ENCODE measurements at regions not wholly inside any gene's neighbourhood (a gene's known extent, or its start where the extent isn't known, plus 50 kb on each side); places are given as distances from the start of the nearest gene placed in this dataset.

DNA sequence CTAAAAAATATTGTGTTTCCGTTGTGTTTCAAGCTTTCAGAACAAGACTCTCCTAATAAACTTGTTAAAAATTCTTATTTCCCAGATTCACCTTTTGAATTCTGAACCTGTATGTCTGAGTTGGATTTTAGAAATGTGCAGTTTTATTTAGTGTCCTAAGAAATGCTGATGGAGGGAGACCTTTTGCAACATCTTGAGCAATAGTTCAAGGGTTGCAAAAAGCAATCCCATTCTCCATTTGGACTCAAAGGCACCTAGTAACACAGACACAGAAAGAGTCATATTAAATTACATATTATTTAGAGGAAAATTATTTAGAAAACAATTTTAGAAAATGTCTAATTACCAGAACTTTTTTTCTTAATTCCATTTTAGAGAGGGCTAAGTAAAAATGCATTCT is 448.5 kb downstream of the FRK start:
- TF ChIP-seq, protein P1, sequence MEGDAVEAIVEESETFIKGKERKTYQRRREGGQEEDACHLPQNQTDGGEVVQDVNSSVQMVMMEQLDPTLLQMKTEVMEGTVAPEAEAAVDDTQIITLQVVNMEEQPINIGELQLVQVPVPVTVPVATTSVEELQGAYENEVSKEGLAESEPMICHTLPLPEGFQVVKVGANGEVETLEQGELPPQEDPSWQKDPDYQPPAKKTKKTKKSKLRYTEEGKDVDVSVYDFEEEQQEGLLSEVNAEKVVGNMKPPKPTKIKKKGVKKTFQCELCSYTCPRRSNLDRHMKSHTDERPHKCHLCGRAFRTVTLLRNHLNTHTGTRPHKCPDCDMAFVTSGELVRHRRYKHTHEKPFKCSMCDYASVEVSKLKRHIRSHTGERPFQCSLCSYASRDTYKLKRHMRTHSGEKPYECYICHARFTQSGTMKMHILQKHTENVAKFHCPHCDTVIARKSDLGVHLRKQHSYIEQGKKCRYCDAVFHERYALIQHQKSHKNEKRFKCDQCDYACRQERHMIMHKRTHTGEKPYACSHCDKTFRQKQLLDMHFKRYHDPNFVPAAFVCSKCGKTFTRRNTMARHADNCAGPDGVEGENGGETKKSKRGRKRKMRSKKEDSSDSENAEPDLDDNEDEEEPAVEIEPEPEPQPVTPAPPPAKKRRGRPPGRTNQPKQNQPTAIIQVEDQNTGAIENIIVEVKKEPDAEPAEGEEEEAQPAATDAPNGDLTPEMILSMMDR (conservative IDR thresholded peaks at IDR 0.05; ENCODE audit: low read depth, low read length), result no peak
- TF ChIP-seq EZH2 (IDR thresholded peaks at IDR 0.05; ENCODE audit: borderline replicate concordance, low read depth, low read length, poor library complexity, severe bottlenecking), result no peak
- Histone ChIP-seq H3K27ac (ENCODE audit: low read depth, low read length, poor library complexity, severe bottlenecking) (no peak overlapping the region), H3K27me3 (replicated peaks; ENCODE audit: insufficient read depth, low read depth, low read length, poor library complexity) (peaks cover under 1% of the 10 kb centered on the region), H3K9me3 (ENCODE audit: low read depth, low read length, poor library complexity, severe bottlenecking) (no peaks in the 10 kb centered on the region), H3K36me3 (ENCODE audit: insufficient read depth, low read length, poor library complexity, severe bottlenecking) (no peaks in the 10 kb centered on the region), H3K4me1 (ENCODE audit: insufficient read depth, low read length, poor library complexity, severe bottlenecking) (no peaks in the 10 kb centered on the region), H3K4me3 (ENCODE audit: low read depth, low read length, poor library complexity, severe bottlenecking) (no peak overlapping the region)
- POLR2A ChIA-PET (ENCODE audit: low non-redundant PET), result no interaction called here
- DNase-seq (ENCODE audit: low spot score), result no peak
- BruUV-seq (replicated peaks), result no TSS peak
- intact Hi-C loops (cut with micrococcal nuclease; ENCODE audit: unreplicated experiment), result no loop called here
- CTCF ChIA-PET, result no interaction called here

DNA sequence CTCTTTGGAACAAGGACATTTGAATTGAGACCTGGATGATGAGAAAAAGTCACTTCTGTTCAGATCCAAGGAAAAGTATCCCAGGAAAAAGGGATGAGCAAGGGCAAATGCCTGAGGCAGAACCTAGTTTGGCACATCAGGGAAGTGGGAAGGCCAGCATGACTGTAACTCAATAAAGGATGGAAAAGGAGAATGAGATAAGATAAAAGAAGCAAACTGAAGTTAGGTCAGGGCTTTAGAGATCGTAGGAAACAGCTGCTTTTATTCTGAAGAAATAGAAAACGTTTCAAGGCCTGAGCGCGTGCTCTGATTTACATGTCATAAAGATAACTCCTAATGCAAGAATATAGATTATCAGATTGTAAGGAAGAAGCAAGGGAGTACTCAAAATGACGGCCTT is 450.0 kb downstream of the FRK start:
- H3K36me3 ChIP-seq (ENCODE audit: insufficient read depth, low read length, poor library complexity, severe bottlenecking), result no peaks in the 10 kb centered on the region
- intact Hi-C loops (cut with micrococcal nuclease; ENCODE audit: unreplicated experiment), result no loop called here
- CTCF ChIA-PET, result no interaction called here
- BruUV-seq (replicated peaks), result no TSS peak
- H3K27me3 ChIP-seq (replicated peaks; ENCODE audit: insufficient read depth, low read depth, low read length, poor library complexity), result no peaks in the 10 kb centered on the region
- POLR2A ChIA-PET (ENCODE audit: low non-redundant PET), result no interaction called here
- H3K9me3 ChIP-seq (ENCODE audit: low read depth, low read length, poor library complexity, severe bottlenecking), result no peaks in the 10 kb centered on the region
- no peak overlapping the region for H3K27ac ChIP-seq (ENCODE audit: low read depth, low read length, poor library complexity, severe bottlenecking)
- TF ChIP-seq, protein P1 (conservative IDR thresholded peaks at IDR 0.05; ENCODE audit: low read depth, low read length), result no peak
- no peak for TF ChIP-seq EZH2 (IDR thresholded peaks at IDR 0.05; ENCODE audit: borderline replicate concordance, low read depth, low read length, poor library complexity, severe bottlenecking)
- DNase-seq (ENCODE audit: low spot score), result no peak
- no peaks in the 10 kb centered on the region for H3K4me1 ChIP-seq (ENCODE audit: insufficient read depth, low read length, poor library complexity, severe bottlenecking)
- no peak overlapping the region for H3K4me3 ChIP-seq (ENCODE audit: low read depth, low read length, poor library complexity, severe bottlenecking)

GRCh38 chr6:115609111-115609510 is 451.6 kb downstream of the FRK start:
- H3K36me3 ChIP-seq (ENCODE audit: insufficient read depth, low read length, poor library complexity, severe bottlenecking), result no peaks in the 10 kb centered on the region
- POLR2A ChIA-PET (ENCODE audit: low non-redundant PET), result no interaction called here
- intact Hi-C loops (cut with micrococcal nuclease; ENCODE audit: unreplicated experiment), result no loop called here

More at GRCh38 chr6:115609111-115609510, 451.6 kb downstream of the FRK start:
- CTCF ChIA-PET, result no interaction called here
- BruUV-seq (replicated peaks), result no TSS peak
- no peak overlapping the region for H3K4me3 ChIP-seq (ENCODE audit: low read depth, low read length, poor library complexity, severe bottlenecking)
- no peak for DNase-seq (ENCODE audit: low spot score)
- no peak for TF ChIP-seq EZH2 (IDR thresholded peaks at IDR 0.05; ENCODE audit: borderline replicate concordance, low read depth, low read length, poor library complexity, severe bottlenecking)
- TF ChIP-seq, protein P1 (conservative IDR thresholded peaks at IDR 0.05; ENCODE audit: low read depth, low read length), result no peak
- H3K4me1 ChIP-seq (ENCODE audit: insufficient read depth, low read length, poor library complexity, severe bottlenecking), result no peaks in the 10 kb centered on the region
- no peaks in the 10 kb centered on the region for H3K9me3 ChIP-seq (ENCODE audit: low read depth, low read length, poor library complexity, severe bottlenecking)
- H3K27me3 ChIP-seq (replicated peaks; ENCODE audit: insufficient read depth, low read depth, low read length, poor library complexity), result no peaks in the 10 kb centered on the region
- H3K27ac ChIP-seq (ENCODE audit: low read depth, low read length, poor library complexity, severe bottlenecking), result no peak overlapping the region

Data from A673 (cell line).